ENCODE measurements at regions not wholly inside any gene's neighbourhood (a gene's known extent, or its start where the extent isn't known, plus 50 kb on each side); places are given as distances from the start of the nearest gene placed in this dataset.

DNA sequence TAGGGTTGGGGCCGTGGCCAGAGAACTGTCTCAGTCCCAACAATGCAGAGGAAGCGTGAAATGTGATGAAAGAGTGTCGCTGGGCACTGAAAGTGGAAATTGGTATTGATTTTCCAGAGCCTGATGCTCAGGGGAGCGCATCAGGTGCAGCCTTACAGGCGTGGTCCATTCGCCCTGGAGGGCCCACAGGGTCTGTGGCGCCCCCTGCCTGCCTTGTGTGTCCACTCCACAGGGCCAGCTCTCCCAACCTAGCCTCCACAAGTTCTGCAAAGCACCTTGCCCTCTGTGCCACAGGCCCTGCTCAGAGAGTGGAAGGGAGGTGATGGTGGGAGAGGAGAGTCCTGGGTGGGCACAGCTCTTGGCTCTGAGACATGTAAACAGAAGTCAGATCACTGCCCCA, 54.9 kb upstream of the LMO1 start:
- in situ Hi-C loops (cut with HindIII; ENCODE audit: low sequenced_read_pairs), result no loop called here
- TF ChIP-seq, protein P1, sequence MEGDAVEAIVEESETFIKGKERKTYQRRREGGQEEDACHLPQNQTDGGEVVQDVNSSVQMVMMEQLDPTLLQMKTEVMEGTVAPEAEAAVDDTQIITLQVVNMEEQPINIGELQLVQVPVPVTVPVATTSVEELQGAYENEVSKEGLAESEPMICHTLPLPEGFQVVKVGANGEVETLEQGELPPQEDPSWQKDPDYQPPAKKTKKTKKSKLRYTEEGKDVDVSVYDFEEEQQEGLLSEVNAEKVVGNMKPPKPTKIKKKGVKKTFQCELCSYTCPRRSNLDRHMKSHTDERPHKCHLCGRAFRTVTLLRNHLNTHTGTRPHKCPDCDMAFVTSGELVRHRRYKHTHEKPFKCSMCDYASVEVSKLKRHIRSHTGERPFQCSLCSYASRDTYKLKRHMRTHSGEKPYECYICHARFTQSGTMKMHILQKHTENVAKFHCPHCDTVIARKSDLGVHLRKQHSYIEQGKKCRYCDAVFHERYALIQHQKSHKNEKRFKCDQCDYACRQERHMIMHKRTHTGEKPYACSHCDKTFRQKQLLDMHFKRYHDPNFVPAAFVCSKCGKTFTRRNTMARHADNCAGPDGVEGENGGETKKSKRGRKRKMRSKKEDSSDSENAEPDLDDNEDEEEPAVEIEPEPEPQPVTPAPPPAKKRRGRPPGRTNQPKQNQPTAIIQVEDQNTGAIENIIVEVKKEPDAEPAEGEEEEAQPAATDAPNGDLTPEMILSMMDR (IDR thresholded peaks at IDR 0.05; ENCODE audit: low read depth, low read length, missing control alignments), result no peak
- no peak overlapping the region for H3K4me3 ChIP-seq (ENCODE audit: low read depth, low read length)
- no peak for DNase-seq (ENCODE audit: low read depth)

DNA sequence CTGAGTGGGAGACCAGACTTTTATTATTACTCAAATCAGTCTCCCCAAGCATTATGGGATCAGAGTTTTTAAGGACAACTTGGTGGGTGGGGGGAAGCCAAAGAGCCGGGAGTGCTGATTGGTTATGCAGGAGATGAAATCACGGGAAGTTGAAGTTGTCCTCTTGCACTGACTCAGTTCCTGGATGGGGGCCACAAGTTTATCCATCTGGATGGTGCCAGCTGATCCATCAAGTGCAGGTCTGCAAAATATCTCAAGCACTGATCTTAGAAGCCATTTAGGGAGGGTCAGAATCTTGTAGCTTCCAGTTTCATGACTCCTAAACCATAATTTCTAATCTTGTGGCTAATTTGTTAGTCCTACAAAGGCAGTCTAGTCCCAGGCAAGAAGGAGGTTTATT, 53.5 kb upstream of the LMO1 start:
- no peak for DNase-seq (ENCODE audit: low read depth)
- H3K4me3 ChIP-seq (ENCODE audit: low read depth, low read length), result no peak overlapping the region
- in situ Hi-C loops (cut with HindIII; ENCODE audit: low sequenced_read_pairs), result no loop called here
- TF ChIP-seq, protein P1 (IDR thresholded peaks at IDR 0.05; ENCODE audit: low read depth, low read length, missing control alignments), result no peak

DNA sequence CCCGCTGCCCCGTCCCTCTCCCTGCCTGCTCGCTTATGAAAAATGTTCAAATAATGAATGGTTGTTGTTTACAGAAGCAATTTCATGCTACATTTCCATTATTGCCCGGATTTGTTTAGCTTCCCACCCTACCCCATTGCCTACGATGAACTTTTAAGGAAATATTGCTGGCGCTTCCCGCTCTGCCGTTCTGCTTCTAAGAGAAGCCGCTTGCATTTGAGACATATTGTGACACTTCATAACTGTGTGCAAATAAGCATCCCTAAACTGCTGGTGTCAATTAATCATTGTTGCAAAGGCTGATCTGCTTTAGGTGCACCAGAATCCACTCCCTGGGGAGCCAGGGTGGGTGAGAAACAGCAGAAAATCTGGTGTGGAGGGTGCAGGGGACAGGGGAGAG, 52.3 kb upstream of the LMO1 start:
- in situ Hi-C loops (cut with HindIII; ENCODE audit: low sequenced_read_pairs), result no loop called here
- no peak for DNase-seq (ENCODE audit: low read depth)
- no peak overlapping the region for H3K4me3 ChIP-seq (ENCODE audit: low read depth, low read length)
- TF ChIP-seq, protein P1 (IDR thresholded peaks at IDR 0.05; ENCODE audit: low read depth, low read length, missing control alignments), result no peak

DNA sequence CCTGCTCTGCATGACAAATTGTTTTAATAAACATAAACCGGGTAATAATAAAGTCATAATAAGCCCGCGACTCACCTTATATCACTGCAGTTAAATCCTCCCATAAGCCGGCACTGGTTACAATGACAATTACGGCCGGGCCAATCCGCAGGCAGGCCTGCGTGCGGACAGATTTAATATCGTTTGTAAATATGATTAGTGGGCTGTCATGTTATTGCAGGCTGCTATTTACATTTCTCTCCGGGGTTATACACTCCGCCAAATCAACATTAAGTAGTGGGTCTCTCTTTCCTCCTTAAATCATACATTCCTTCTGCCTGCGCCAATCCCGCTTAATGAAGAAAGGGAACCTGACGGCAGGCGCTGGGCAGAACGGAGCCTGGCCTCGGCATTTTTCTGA, 51.8 kb upstream of the LMO1 start:
- in situ Hi-C loops (cut with HindIII; ENCODE audit: low sequenced_read_pairs), result no loop called here

DNA sequence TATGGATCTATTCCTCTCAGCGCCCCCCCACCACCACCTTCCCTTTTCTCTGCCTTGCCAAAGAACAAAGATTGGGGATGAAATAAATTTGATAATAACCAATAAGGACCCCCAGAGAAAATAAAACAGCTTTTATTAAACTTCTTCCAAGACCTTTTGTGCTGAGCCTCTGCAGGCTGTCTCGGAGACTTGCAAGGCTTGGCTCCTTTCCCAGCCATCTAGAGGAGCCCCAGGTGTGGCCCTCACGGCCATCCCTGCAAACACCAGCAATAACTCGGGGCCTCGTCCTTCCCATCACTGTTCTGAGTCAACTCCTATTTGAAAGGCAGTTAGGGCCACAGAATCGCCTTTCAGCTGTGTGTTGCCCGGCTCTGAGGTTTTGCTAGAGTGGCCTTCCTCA, 51.2 kb upstream of the LMO1 start:
- no peak for DNase-seq (ENCODE audit: low read depth)
- TF ChIP-seq, protein P1 (IDR thresholded peaks at IDR 0.05; ENCODE audit: low read depth, low read length, missing control alignments), result no peak
- in situ Hi-C loops (cut with HindIII; ENCODE audit: low sequenced_read_pairs), result no loop called here
- H3K4me3 ChIP-seq (ENCODE audit: low read depth, low read length), result no peak overlapping the region

More for the DNA sequence above, 51.8 kb upstream of the LMO1 start:
- H3K4me3 ChIP-seq (ENCODE audit: low read depth, low read length), result no peak overlapping the region
- TF ChIP-seq, protein P1 (IDR thresholded peaks at IDR 0.05; ENCODE audit: low read depth, low read length, missing control alignments), result no peak
- DNase-seq (ENCODE audit: low read depth), result no peak

DNA sequence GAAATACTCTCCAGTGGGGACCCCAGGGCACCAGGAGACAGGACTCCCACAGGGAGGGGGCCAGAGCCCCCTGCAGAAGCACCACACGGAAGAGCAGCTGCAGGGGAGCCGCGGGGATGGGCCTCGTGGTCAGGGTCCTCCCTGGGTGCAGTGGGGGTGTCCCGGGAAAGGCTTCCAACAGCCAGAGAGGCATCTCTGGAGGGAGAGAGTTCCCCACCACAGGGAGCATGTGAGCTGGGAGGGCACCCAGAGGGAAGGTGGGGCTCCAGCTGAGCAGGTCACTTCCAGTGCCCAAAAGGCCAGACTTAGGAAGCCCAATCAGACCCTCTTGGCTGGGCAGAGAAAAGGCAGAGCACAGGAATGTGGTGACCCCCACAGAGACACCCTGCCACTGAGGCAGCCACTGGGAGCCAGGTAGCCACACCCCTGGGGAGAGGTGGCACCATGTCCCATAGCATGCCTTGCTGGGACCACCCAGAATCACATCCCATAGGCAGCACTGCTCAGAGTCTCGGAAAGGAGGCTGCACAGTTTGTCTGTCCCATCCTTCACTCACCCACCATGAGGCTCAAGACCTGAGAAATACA, 49.9 kb upstream of the LMO1 start:
- DNase-seq (ENCODE audit: low read depth), result no peak
- TF ChIP-seq, protein P1 (IDR thresholded peaks at IDR 0.05; ENCODE audit: low read depth, low read length, missing control alignments), result no peak
- in situ Hi-C loops (cut with HindIII; ENCODE audit: low sequenced_read_pairs), result no loop called here
- no peak overlapping the region for H3K4me3 ChIP-seq (ENCODE audit: low read depth, low read length)
